ENCODE measurements at regions not wholly inside any gene's neighbourhood (a gene's known extent, or its start where the extent isn't known, plus 50 kb on each side); places are given as distances from the start of the nearest gene placed in this dataset.

DNA sequence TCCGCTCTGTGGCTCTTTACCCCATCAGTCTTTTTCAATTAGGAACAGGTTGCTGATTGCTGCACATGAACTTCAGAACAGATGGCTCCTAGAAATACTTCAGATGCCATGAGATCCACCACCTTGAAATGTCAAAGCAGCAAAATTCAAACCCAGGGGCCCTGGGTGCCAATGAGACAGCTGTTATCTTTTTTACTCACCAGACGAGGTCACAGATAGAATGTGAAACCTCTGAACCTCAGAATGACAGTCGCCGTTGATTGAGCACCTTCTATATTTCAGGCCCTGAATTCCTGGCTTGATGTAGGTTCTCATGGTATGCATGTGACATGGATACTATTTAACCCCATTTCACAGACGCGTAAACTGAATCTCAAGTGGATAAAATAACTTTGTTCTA is 63.0 kb downstream of the MAF start:
- no peak for DNase-seq (ENCODE audit: low spot score)
- H3K79me2 ChIP-seq = no peaks in the 10 kb centered on the region
- TF ChIP-seq, protein P1, sequence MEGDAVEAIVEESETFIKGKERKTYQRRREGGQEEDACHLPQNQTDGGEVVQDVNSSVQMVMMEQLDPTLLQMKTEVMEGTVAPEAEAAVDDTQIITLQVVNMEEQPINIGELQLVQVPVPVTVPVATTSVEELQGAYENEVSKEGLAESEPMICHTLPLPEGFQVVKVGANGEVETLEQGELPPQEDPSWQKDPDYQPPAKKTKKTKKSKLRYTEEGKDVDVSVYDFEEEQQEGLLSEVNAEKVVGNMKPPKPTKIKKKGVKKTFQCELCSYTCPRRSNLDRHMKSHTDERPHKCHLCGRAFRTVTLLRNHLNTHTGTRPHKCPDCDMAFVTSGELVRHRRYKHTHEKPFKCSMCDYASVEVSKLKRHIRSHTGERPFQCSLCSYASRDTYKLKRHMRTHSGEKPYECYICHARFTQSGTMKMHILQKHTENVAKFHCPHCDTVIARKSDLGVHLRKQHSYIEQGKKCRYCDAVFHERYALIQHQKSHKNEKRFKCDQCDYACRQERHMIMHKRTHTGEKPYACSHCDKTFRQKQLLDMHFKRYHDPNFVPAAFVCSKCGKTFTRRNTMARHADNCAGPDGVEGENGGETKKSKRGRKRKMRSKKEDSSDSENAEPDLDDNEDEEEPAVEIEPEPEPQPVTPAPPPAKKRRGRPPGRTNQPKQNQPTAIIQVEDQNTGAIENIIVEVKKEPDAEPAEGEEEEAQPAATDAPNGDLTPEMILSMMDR (IDR thresholded peaks at IDR 0.05; ENCODE audit: poor library complexity) = no peak
- no peak for TF ChIP-seq EZH2phosphoT487 (IDR thresholded peaks at IDR 0.05; ENCODE audit: low read depth, severe bottlenecking, unreplicated experiment)
- no peak for TF ChIP-seq EZH2 (IDR thresholded peaks at IDR 0.05; ENCODE audit: borderline replicate concordance)
- H3K4me1 ChIP-seq (ENCODE audit: insufficient read depth) = no peaks in the 10 kb centered on the region
- no peaks in the 10 kb centered on the region for H3K27me3 ChIP-seq
- H3K4me2 ChIP-seq = no peak overlapping the region
- no peaks in the 10 kb centered on the region for H4K20me1 ChIP-seq (ENCODE audit: insufficient read depth, poor library complexity, severe bottlenecking)
- 87% methylated on average over 6 of the region's 6 CpGs for WGBS (ENCODE audit: low lambda C conversion rate, missing lambda C conversion rate)
- no peaks in the 10 kb centered on the region for H3K9me2 ChIP-seq (replicated peaks; ENCODE audit: insufficient read depth)
- H2AFZ ChIP-seq = no peak overlapping the region
- H3K4me3 ChIP-seq = no peak overlapping the region
- no peak overlapping the region for H3K27ac ChIP-seq
- no peaks in the 10 kb centered on the region for H3K9me3 ChIP-seq (ENCODE audit: low read depth)
- no peaks in the 10 kb centered on the region for H3K36me3 ChIP-seq (replicated peaks; ENCODE audit: insufficient read depth, low read depth)

- Histone ChIP-seq H4K20me1 (ENCODE audit: insufficient read depth, poor library complexity, severe bottlenecking) (no peaks in the 10 kb centered on the region), H3K9me2 (replicated peaks; ENCODE audit: insufficient read depth) (no peaks in the 10 kb centered on the region), H3K27me3 (no peaks in the 10 kb centered on the region), H2AFZ (no peak overlapping the region), H3K4me2 (no peak overlapping the region), H3K79me2 (no peaks in the 10 kb centered on the region), H3K4me3 (no peak overlapping the region), H3K9me3 (ENCODE audit: low read depth) (no peaks in the 10 kb centered on the region), H3K36me3 (replicated peaks; ENCODE audit: insufficient read depth, low read depth) (no peaks in the 10 kb centered on the region), H3K4me1 (ENCODE audit: insufficient read depth) (no peaks in the 10 kb centered on the region), H3K27ac (no peak overlapping the region)
- DNase-seq (ENCODE audit: low spot score) = no peak
- TF ChIP-seq, protein P1 (IDR thresholded peaks at IDR 0.05; ENCODE audit: poor library complexity) = no peak
- no peak for TF ChIP-seq EZH2 (IDR thresholded peaks at IDR 0.05; ENCODE audit: borderline replicate concordance)
- WGBS (ENCODE audit: low lambda C conversion rate, missing lambda C conversion rate) = 75% methylated on average over 4 of the region's 4 CpGs
These were observed 63.6 kb downstream of the MAF start for GRCh38 chr16:79536958-79537357.

DNA sequence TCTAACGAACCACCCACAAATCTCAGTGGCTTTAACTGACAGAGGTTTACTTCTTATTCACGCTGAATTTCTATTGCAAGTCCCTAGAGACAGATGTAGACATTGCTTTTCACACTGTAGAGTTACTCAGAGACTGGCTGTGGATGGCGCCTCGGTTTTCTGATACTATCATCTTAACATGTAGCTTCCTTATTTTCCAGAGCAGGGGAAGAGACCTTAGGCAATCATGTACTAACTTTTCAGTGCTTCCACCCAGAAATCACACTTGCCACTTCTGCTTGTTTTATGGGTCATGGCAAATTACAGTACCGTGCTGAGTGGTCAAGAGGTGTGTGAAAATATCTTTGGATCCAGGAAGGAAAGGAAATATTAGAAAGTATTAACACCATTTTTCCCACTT is 65.4 kb downstream of the MAF start:
- no peaks in the 10 kb centered on the region for H3K27me3 ChIP-seq
- H3K4me3 ChIP-seq = no peak overlapping the region
- no peaks in the 10 kb centered on the region for H3K9me3 ChIP-seq (ENCODE audit: low read depth)
- no peaks in the 10 kb centered on the region for H3K9me2 ChIP-seq (replicated peaks; ENCODE audit: insufficient read depth)
- no peak overlapping the region for H3K4me2 ChIP-seq
- no peaks in the 10 kb centered on the region for H3K4me1 ChIP-seq (ENCODE audit: insufficient read depth)
- no peak for DNase-seq (ENCODE audit: low spot score)
- H4K20me1 ChIP-seq (ENCODE audit: insufficient read depth, poor library complexity, severe bottlenecking) = no peaks in the 10 kb centered on the region
- H3K36me3 ChIP-seq (replicated peaks; ENCODE audit: insufficient read depth, low read depth) = no peaks in the 10 kb centered on the region
- H3K27ac ChIP-seq = no peak overlapping the region
- no peaks in the 10 kb centered on the region for H3K79me2 ChIP-seq
- WGBS (ENCODE audit: low lambda C conversion rate, missing lambda C conversion rate) = 63% methylated on average over 5 of the region's 5 CpGs
- TF ChIP-seq EZH2phosphoT487 (IDR thresholded peaks at IDR 0.05; ENCODE audit: low read depth, severe bottlenecking, unreplicated experiment) = no peak
- TF ChIP-seq, protein P1 (IDR thresholded peaks at IDR 0.05; ENCODE audit: poor library complexity) = no peak
- TF ChIP-seq EZH2 (IDR thresholded peaks at IDR 0.05; ENCODE audit: borderline replicate concordance) = no peak
- H2AFZ ChIP-seq = no peak overlapping the region

- Histone ChIP-seq H3K79me2 (no peaks in the 10 kb centered on the region), H3K4me1 (ENCODE audit: insufficient read depth) (no peaks in the 10 kb centered on the region), H3K27ac (no peak overlapping the region), H3K9me3 (ENCODE audit: low read depth) (no peaks in the 10 kb centered on the region), H3K9me2 (replicated peaks; ENCODE audit: insufficient read depth) (no peaks in the 10 kb centered on the region), H3K4me2 (no peak overlapping the region), H2AFZ (no peak overlapping the region), H3K4me3 (no peak overlapping the region), H3K36me3 (replicated peaks; ENCODE audit: insufficient read depth, low read depth) (no peaks in the 10 kb centered on the region), H4K20me1 (ENCODE audit: insufficient read depth, poor library complexity, severe bottlenecking) (no peaks in the 10 kb centered on the region), H3K27me3 (no peaks in the 10 kb centered on the region)
- 97% methylated on average over 3 of the region's 3 CpGs for WGBS (ENCODE audit: low lambda C conversion rate, missing lambda C conversion rate)
- no peak for DNase-seq (ENCODE audit: low spot score)
- TF ChIP-seq, protein P1 (IDR thresholded peaks at IDR 0.05; ENCODE audit: poor library complexity) = no peak
These were observed 66.4 kb downstream of the MAF start for GRCh38 chr16:79534143-79534542.
